ENCODE measurements at regions not wholly inside any gene's neighbourhood (a gene's known extent, or its start where the extent isn't known, plus 50 kb on each side); places are given as distances from the start of the nearest gene placed in this dataset.
A peak's percentile ranks its signal among the peaks of the same experiment; 100 is the strongest.

DNA sequence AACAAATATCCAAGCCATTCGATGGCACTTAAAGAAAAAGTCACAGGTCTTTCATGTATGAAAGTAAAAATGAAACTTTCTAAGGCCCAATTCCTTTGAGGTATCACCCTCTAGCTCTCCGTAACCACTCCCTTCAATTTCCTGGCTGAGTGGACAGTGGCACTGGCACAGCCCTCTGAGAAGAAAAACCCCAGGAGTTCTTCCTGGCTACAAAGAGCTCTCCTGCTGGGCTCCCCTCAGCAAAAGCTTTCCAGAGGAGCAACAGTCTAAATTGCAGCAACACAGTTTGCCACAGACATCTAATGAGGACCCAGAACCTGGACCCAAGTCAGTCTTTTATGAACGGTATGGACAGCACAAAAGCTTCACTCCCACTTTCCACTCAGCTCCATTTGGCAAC, 71.8 kb downstream of the FUNDC1 start:
- DNase-seq (ENCODE audit: low spot score), result no peak

- DNase-seq (ENCODE audit: low spot score), result no peak
Observed at GRCh38 chrX:44462850-44463249, 79.8 kb downstream of the FUNDC1 start.

GRCh38 chrX:44459501-44459900, 83.2 kb downstream of the FUNDC1 start:
- no peak for DNase-seq (ENCODE audit: low spot score)

DNA sequence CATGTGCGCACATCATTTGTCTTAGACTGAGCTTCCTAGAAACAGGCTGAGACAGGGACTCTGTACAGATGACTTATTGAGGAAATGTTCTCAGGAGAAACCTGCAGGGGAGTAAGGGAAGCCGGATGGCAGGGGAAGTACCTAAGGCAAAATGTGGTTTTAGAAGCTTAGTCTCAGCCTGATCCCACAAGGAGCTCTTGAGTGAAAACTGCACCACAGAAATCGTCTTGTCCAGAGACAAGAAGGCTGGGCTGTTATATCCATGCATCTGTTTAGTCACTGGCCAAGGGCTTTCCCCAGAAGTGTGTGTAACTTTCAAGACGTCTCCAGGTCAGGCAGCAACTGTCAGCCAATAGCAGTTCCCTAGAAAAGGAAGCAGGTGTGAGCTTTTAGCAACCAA, 86.0 kb downstream of the FUNDC1 start:
- DNase-seq (ENCODE audit: low spot score), result no peak

DNA sequence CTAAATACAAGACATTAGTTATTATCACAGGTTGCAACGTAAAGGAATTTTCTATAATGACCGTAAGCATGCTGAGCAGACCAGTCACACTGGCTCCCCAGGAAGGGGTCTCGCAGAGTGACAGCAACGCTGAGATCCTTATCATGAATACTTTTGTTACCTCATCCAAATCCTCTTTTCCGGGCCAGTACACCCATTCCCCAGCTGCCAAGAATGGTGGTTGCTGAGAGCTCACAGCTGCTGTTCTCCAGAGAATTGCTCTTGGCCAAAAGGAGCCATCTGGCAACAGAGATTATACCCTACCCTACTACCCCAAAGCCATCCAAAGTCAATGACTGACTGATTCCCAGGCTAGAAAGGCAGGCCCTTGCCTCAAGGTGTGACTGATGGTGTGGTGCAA, 91.6 kb downstream of the FUNDC1 start:
- no peak for DNase-seq (ENCODE audit: low spot score)

DNA sequence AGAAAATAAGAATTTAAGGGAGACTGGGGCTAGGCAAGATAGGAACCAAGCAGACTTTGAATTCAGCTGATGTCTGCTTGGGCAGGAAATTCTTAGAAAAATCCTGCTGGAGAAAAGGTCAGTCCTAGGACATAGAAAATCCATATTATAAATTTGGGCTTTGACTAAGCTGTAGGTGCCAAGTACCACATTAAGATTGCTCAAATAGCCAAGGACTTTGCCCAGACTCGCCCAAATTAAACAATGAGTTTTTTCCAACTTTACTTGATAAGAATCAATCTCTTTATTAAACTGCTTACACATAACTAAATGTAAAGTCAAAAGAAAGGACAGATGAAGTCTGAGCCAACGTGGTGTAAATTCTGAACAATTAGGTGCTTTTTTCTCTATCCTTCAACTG, 95.4 kb downstream of the FUNDC1 start:
- DNase-seq (ENCODE audit: low spot score), result no peak

DNA sequence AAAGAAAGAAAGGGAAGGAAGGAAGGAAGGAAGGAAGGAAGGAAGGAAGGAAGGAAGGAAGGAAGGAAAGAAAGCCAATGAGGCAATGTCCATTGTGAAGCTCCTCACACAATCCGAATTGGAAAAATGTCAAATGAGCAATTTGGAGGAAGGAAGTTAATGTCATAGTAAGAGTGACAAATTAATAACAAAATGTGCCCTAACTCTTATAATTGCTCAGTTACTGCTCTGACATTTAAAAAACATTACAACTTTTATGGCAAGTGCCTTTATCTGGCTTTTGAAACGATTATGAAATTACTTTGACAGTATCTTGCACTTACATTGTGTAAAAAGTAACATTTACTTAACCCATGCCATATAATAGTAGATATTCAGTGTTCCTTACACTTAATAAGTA, 96.5 kb upstream of the EFHC2 start:
- no peak for DNase-seq (ENCODE audit: low spot score)

GRCh38 chrX:44439242-44439794, 95.8 kb upstream of the EFHC2 start:
- no peak for DNase-seq (ENCODE audit: low spot score)

DNA sequence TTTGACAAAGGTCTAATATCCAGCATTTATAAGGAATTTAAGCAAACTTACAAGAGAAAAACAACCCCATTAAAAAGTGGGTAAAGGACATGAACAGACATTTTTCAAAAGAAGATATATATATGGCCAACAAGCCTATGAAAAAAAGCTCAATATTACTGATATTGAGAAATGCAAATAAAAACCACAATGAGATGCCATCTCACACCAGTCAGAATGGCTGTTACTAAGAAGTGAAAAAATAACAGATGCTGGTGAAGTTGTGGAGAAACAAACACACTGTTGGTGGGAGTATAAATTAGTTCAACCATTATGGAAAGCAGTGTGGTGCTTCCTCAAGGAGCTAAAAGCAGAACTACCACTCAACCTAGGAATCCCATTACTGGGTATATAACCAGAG, 91.6 kb upstream of the EFHC2 start:
- peak; percentile 7 for DNase-seq (ENCODE audit: low spot score)

GRCh38 chrX:44433556-44433955, 90.1 kb upstream of the EFHC2 start:
- DNase-seq (ENCODE audit: low spot score), result no peak

GRCh38 chrX:44432641-44433040, 89.2 kb upstream of the EFHC2 start:
- DNase-seq (ENCODE audit: low spot score), result no peak

GRCh38 chrX:44431194-44431593, 87.7 kb upstream of the EFHC2 start:
- no peak for DNase-seq (ENCODE audit: low spot score)

GRCh38 chrX:44428989-44429627, 85.6 kb upstream of the EFHC2 start:
- DNase-seq (ENCODE audit: low spot score), result peak; percentile 18

- DNase-seq (ENCODE audit: low spot score), result no peak
Observed at GRCh38 chrX:44422631-44423030, 79.2 kb upstream of the EFHC2 start.

GRCh38 chrX:44415639-44416386, 72.3 kb upstream of the EFHC2 start:
- no peak for DNase-seq (ENCODE audit: low spot score)

GRCh38 chrX:44401151-44401550, 57.7 kb upstream of the EFHC2 start:
- no peak for DNase-seq (ENCODE audit: low spot score)

GRCh38 chrX:44400588-44400987, 57.1 kb upstream of the EFHC2 start:
- no peak for DNase-seq (ENCODE audit: low spot score)

GRCh38 chrX:44400161-44400560, 56.7 kb upstream of the EFHC2 start:
- no peak for DNase-seq (ENCODE audit: low spot score)

All from activated CD4-positive, alpha-beta T cell treated with anti-CD3 and anti-CD28 coated beads, Interleukin-2, Interleukin-4, amounts not matched to agents 100 ng/mL and 50 ng/mL, durations not matched to agents 16 hours and 8 hours (primary cell).